ENCODE measurements at regions not wholly inside any gene's neighbourhood (a gene's known extent, or its start where the extent isn't known, plus 50 kb on each side); places are given as distances from the start of the nearest gene placed in this dataset.
"Not testable (repeated sequence)": the region's sequence is repeated elsewhere in the genome, so short reads cannot be mapped to it uniquely, and the experiment has no call there.

GRCh38 chr2:72001937-72002690 is 145.5 kb downstream of the CYP26B1 start:
- DNase-seq = no peak

- DNase-seq = no peak
Measured at GRCh38 chr2:72000110-72000509, 147.6 kb downstream of the CYP26B1 start.

GRCh38 chr2:71999580-71999979 is 148.1 kb downstream of the CYP26B1 start:
- DNase-seq = no peak

- DNase-seq = no peak
Measured at GRCh38 chr2:71997843-71998242, 149.8 kb downstream of the CYP26B1 start.

GRCh38 chr2:71995067-71995665 is 152.5 kb downstream of the CYP26B1 start:
- no peak for DNase-seq

- DNase-seq = no peak
Measured at GRCh38 chr2:71992036-71992435, 155.6 kb downstream of the CYP26B1 start.

- no peak for DNase-seq
Measured at GRCh38 chr2:71991397-71991796, 156.3 kb downstream of the CYP26B1 start.

GRCh38 chr2:71990826-71991225 is 156.8 kb downstream of the CYP26B1 start:
- DNase-seq = no peak

GRCh38 chr2:71990122-71990521 is 157.5 kb downstream of the CYP26B1 start:
- no peak for DNase-seq

- no peak for DNase-seq
Measured at GRCh38 chr2:71989671-71990070, 158.0 kb downstream of the CYP26B1 start.

GRCh38 chr2:71988170-71988569 is 159.5 kb downstream of the CYP26B1 start:
- DNase-seq = no peak

- no peak for DNase-seq
Measured at GRCh38 chr2:71976685-71977084, 171.0 kb downstream of the CYP26B1 start.

GRCh38 chr2:71974846-71975245 is 172.8 kb downstream of the CYP26B1 start:
- no peak for DNase-seq

GRCh38 chr2:71971493-71971892 is 176.2 kb downstream of the CYP26B1 start:
- no peak for DNase-seq

- no peak for DNase-seq
Measured at GRCh38 chr2:71965530-71965929, 182.1 kb downstream of the CYP26B1 start.

- DNase-seq = no peak
Measured at GRCh38 chr2:71962911-71963694, 184.6 kb downstream of the CYP26B1 start.

GRCh38 chr2:71962350-71962749 is 185.3 kb downstream of the CYP26B1 start:
- DNase-seq = no peak

GRCh38 chr2:71961289-71962027 is 186.2 kb downstream of the CYP26B1 start:
- no peak for DNase-seq

- no peak for DNase-seq
Measured at GRCh38 chr2:71959494-71959893, 188.2 kb downstream of the CYP26B1 start.

GRCh38 chr2:71958426-71958825 is 189.2 kb downstream of the CYP26B1 start:
- not testable (repeated sequence) for DNase-seq

- no peak for DNase-seq
Measured at GRCh38 chr2:71952572-71953188, 195.0 kb downstream of the CYP26B1 start.

GRCh38 chr2:71951718-71952404 is 195.8 kb downstream of the CYP26B1 start:
- DNase-seq = no peak
